GM23338 (cell line): ENCODE measurements at regions not wholly inside any gene's neighbourhood (a gene's known extent, or its start where the extent isn't known, plus 50 kb on each side); places are given as distances from the start of the nearest gene placed in this dataset.

Experiments
- ATAC-seq: fragments of 200-7000 bp; cut with Tn5 transposase; 3 replicates; pipeline ENCODE4 v1.9.1; 2020
- DNase-seq: peaks from one replicate; pipeline ENCODE4 v3.0.0-alpha.2; 2015; ENCODE audit warnings: low spot score
- H2AFZ ChIP-seq: fragments of 200-600 bp; sonication (generic); 2 replicates; pipeline ENCODE4 v1.8.0; 2016; ENCODE audit warnings: antibody characterized with exemption, mild to moderate bottlenecking, moderate library complexity
- H3F3A ChIP-seq: fragments of 200-600 bp; sonication (generic); replicated peaks from 2 replicates; pipeline ENCODE4 v1.8.0; 2017; ENCODE audit warnings: antibody characterized with exemption, mixed run types, low read depth
- H3K27ac ChIP-seq: fragments of 200-600 bp; sonication (generic); 2 replicates; pipeline ENCODE4 v1.6.1; 2016; ENCODE audit warnings: low read depth
- H3K27me3 ChIP-seq: fragments of 200-600 bp; sonication (generic); 2 replicates; pipeline ENCODE4 v1.8.0; 2016; ENCODE audit warnings: mild to moderate bottlenecking, mixed run types, moderate library complexity; ENCODE audit not compliant: insufficient read depth
- H3K36me3 ChIP-seq: fragments of 200-600 bp; sonication (generic); 2 replicates; pipeline ENCODE4 v1.8.0; 2016; ENCODE audit warnings: mild to moderate bottlenecking; ENCODE audit not compliant: insufficient read depth
- H3K4me1 ChIP-seq: fragments of 200-600 bp; sonication (generic); 2 replicates; pipeline ENCODE4 v1.8.0; 2016; ENCODE audit warnings: mild to moderate bottlenecking, moderate library complexity; ENCODE audit not compliant: insufficient read depth
- H3K4me2 ChIP-seq: fragments of 200-600 bp; sonication (generic); 2 replicates; pipeline ENCODE4 v1.7.1; 2017; ENCODE audit warnings: mixed run types
- H3K4me3 ChIP-seq: fragments of 200-600 bp; sonication (generic); 2 replicates; pipeline ENCODE4 v1.6.1; 2016; ENCODE audit warnings: mixed run types
- H3K79me2 ChIP-seq: fragments of 200-600 bp; sonication (generic); replicated peaks from 2 replicates; pipeline ENCODE4 v1.8.0; 2017; ENCODE audit warnings: mild to moderate bottlenecking; ENCODE audit not compliant: insufficient read depth
- H3K9me2 ChIP-seq: fragments of 200-600 bp; sonication (generic); 2 replicates; pipeline ENCODE4 v1.8.0; 2017; ENCODE audit not compliant: insufficient read depth
- H4K20me1 ChIP-seq: fragments of 200-600 bp; sonication (generic); replicated peaks from 2 replicates; pipeline ENCODE4 v1.8.0; 2017; ENCODE audit warnings: mild to moderate bottlenecking; ENCODE audit not compliant: insufficient read depth
- H3K27ac Mint-ChIP-seq: 2 replicates; pipeline ENCODE4 v1.8.0; 2020; ENCODE audit warnings: inconsistent platforms, mild to moderate bottlenecking, moderate library complexity, mixed read lengths
- H3K27me3 Mint-ChIP-seq: 3 replicates; pipeline ENCODE4 v1.8.0; 2022; ENCODE audit warnings: low read depth, mild to moderate bottlenecking, moderate library complexity, mixed read lengths, inconsistent platforms; ENCODE audit not compliant: insufficient read depth, poor library complexity
- H3K36me3 Mint-ChIP-seq: 3 replicates; pipeline ENCODE4 v1.8.0; 2021; ENCODE audit warnings: low read depth, mild to moderate bottlenecking, inconsistent platforms, moderate library complexity, mixed read lengths
- H3K4me1 Mint-ChIP-seq: 3 replicates; pipeline ENCODE4 v1.8.0; 2020; ENCODE audit warnings: mild to moderate bottlenecking, inconsistent platforms, mixed read lengths
- H3K4me3 Mint-ChIP-seq: 3 replicates; pipeline ENCODE4 v1.8.0; 2021; ENCODE audit warnings: moderate library complexity, mild to moderate bottlenecking, inconsistent platforms, mixed read lengths
- H3K9me3 Mint-ChIP-seq: 3 replicates; pipeline ENCODE4 v1.8.0; 2020; ENCODE audit warnings: moderate library complexity, mild to moderate bottlenecking, inconsistent platforms, mixed read lengths
- CTCF ChIP-seq, 2 experiments: fragments of 200-600 bp in 1 of 2; sonication (generic) in 1 of 2; conservative IDR thresholded peaks; 2 replicates each; pipeline versions ENCODE4 v1.5.1 to v1.6.1; 2016 to 2017; ENCODE audit warnings: antibody characterized with exemption in 2 of 2, low read depth in 2 of 2, mild to moderate bottlenecking in 2 of 2, moderate library complexity in 1 of 2
- ETS1 ChIP-seq: IDR thresholded peaks from 2 replicates; pipeline ENCODE4 v1.6.1; 2016; ENCODE audit warnings: antibody characterized with exemption
- EZH2 ChIP-seq: fragments of 200-600 bp; sonication (generic); IDR thresholded peaks from one replicate; pipeline ENCODE4 v1.8.0; 2017; ENCODE audit warnings: antibody characterized with exemption, mild to moderate bottlenecking, low read depth; ENCODE audit not compliant: unreplicated experiment
- EZH2phosphoT487 ChIP-seq: fragments of 200-600 bp; sonication (generic); IDR thresholded peaks from one replicate; pipeline ENCODE4 v1.8.1; 2018; ENCODE audit warnings: antibody characterized with exemption; ENCODE audit not compliant: unreplicated experiment
- ZNF462 ChIP-seq: fragments of 250-450 bp; sonication (Bioruptor Pico); IDR thresholded peaks from 2 replicates; pipeline ENCODE4 v1.5.0; 2020; ENCODE audit warnings: mild to moderate bottlenecking, moderate library complexity

GRCh38 chr18:64747803-64748202 is 598.9 kb upstream of the LINC00305 start:
- TF ChIP-seq ZNF462 (CRISPR knock-in tag) = no peak
- TF ChIP-seq CTCF (conservative IDR thresholded peaks at IDR 0.05; ENCODE audit: low read depth in 2 of 2) = peak in 1 of 2 experiments; percentile 42; a peak in 3 of 4 replicates
- Histone ChIP-seq H3K4me1 (peaks cover 12% of the 10 kb centered on the region), H3K9me2 (no peaks in the 10 kb centered on the region), H3F3A (no peaks in the 10 kb centered on the region), H2AFZ (no peak overlapping the region), H3K27ac (no peak overlapping the region), H4K20me1 (no peaks in the 10 kb centered on the region), H3K27me3 (no peaks in the 10 kb centered on the region), H3K79me2 (no peaks in the 10 kb centered on the region), H3K4me2 (no peak overlapping the region), H3K4me3 (no peak overlapping the region), H3K36me3 (no peaks in the 10 kb centered on the region)
- H3K27me3 Mint-ChIP-seq = no peaks in the 10 kb centered on the region
- peak; percentile 57 for DNase-seq
- peak; percentile 36; the same call in 2 of the 3 replicates for ATAC-seq
- H3K36me3 Mint-ChIP-seq = no peaks in the 10 kb centered on the region
- H3K4me1 Mint-ChIP-seq = peaks cover 17% of the 10 kb centered on the region
- no peaks in the 10 kb centered on the region for H3K9me3 Mint-ChIP-seq
- no peak overlapping the region; the same call in 1 of the 2 replicates for H3K27ac Mint-ChIP-seq
- no peak overlapping the region for H3K4me3 Mint-ChIP-seq

- H4K20me1 ChIP-seq = no peaks in the 10 kb centered on the region
- no peaks in the 10 kb centered on the region for H3F3A ChIP-seq
- H3K27me3 ChIP-seq = no peaks in the 10 kb centered on the region
- no peak overlapping the region for H3K27ac ChIP-seq
- H3K4me3 ChIP-seq = no peak overlapping the region
- no peak for DNase-seq
- H3K27me3 Mint-ChIP-seq = no peaks in the 10 kb centered on the region
- no peaks in the 10 kb centered on the region for H3K9me3 Mint-ChIP-seq
- H3K36me3 Mint-ChIP-seq = no peaks in the 10 kb centered on the region
- no peaks in the 10 kb centered on the region for H3K36me3 ChIP-seq
- no peaks in the 10 kb centered on the region for H3K4me1 Mint-ChIP-seq
- H3K9me2 ChIP-seq = no peaks in the 10 kb centered on the region
- H3K27ac Mint-ChIP-seq = no peak overlapping the region
- no peak overlapping the region for H2AFZ ChIP-seq
- no peaks in the 10 kb centered on the region for H3K4me1 ChIP-seq
- H3K79me2 ChIP-seq = no peaks in the 10 kb centered on the region
- no peak for ATAC-seq
- no peak overlapping the region for H3K4me2 ChIP-seq
- no peak overlapping the region for H3K4me3 Mint-ChIP-seq
- TF ChIP-seq CTCF (conservative IDR thresholded peaks at IDR 0.05; ENCODE audit: low read depth in 2 of 2) (no peak), EZH2 (no peak), ETS1 (no peak), EZH2phosphoT487 (no peak)
Measured at GRCh38 chr18:64742898-64743297, 594.0 kb upstream of the LINC00305 start.
